Karpas-422 (cell line): ENCODE measurements at regions not wholly inside any gene's neighbourhood (a gene's known extent, or its start where the extent isn't known, plus 50 kb on each side); places are given as distances from the start of the nearest gene placed in this dataset.

Experiments
- DNase-seq: peaks from one replicate; pipeline ENCODE4 v3.0.0-alpha.2; 2015
- H2AFZ ChIP-seq: fragments of 200-600 bp; sonication (generic); 2 replicates; pipeline ENCODE4 v1.6.1; 2014; ENCODE audit warnings: antibody characterized with exemption, low read length, mixed read lengths
- H3K27ac ChIP-seq: fragments of 200-600 bp; sonication (generic); 2 replicates; pipeline ENCODE4 v1.5.1; 2014; ENCODE audit warnings: mild to moderate bottlenecking, low read length, moderate library complexity
- H3K27me3 ChIP-seq: fragments of 200-600 bp; sonication (generic); 2 replicates; pipeline ENCODE4 v1.6.1; 2014; ENCODE audit warnings: low read length, mixed read lengths
- H3K36me3 ChIP-seq: fragments of 200-600 bp; sonication (generic); 2 replicates; pipeline ENCODE4 v1.6.1; 2014; ENCODE audit warnings: low read length, mixed read lengths; ENCODE audit not compliant: insufficient read depth
- H3K4me1 ChIP-seq: fragments of 200-600 bp; sonication (generic); 2 replicates; pipeline ENCODE4 v1.6.1; 2014; ENCODE audit warnings: mild to moderate bottlenecking, low read length, mixed read lengths
- H3K4me2 ChIP-seq: fragments of 200-600 bp; sonication (generic); 2 replicates; pipeline ENCODE4 v1.6.1; 2014; ENCODE audit warnings: low read length, low read depth, mild to moderate bottlenecking; ENCODE audit not compliant: poor library complexity, severe bottlenecking
- H3K4me3 ChIP-seq: fragments of 200-600 bp; sonication (generic); 2 replicates; pipeline ENCODE4 v1.5.1; 2014; ENCODE audit warnings: mild to moderate bottlenecking, antibody characterized with exemption, low read length, mixed read lengths
- H3K79me2 ChIP-seq: fragments of 200-600 bp; sonication (generic); 2 replicates; pipeline ENCODE4 v1.6.1; 2014; ENCODE audit warnings: mild to moderate bottlenecking, low read length, mixed read lengths
- H3K9ac ChIP-seq: fragments of 200-600 bp; sonication (generic); 2 replicates; pipeline ENCODE4 v1.6.0; 2014; ENCODE audit warnings: low read length
- H3K9me2 ChIP-seq: fragments of 200-600 bp; sonication (generic), shearing (Covaris generic); replicated peaks from 2 replicates; pipeline ENCODE4 v1.6.0; 2014; ENCODE audit warnings: mild to moderate bottlenecking, low read length, moderate library complexity; ENCODE audit not compliant: insufficient read depth
- H3K9me3 ChIP-seq: fragments of 300-700, 200-600 bp; sonication (generic); 2 replicates; pipeline ENCODE4 v1.6.1; 2014; ENCODE audit warnings: low read length, mixed read lengths
- H4K20me1 ChIP-seq: fragments of 200-600 bp; sonication (generic); 2 replicates; pipeline ENCODE4 v1.6.1; 2014; ENCODE audit warnings: mild to moderate bottlenecking, antibody characterized with exemption, low read length, low read depth; ENCODE audit not compliant: insufficient read depth

GRCh38 chr18:11517704-11518103 is 91.7 kb upstream of the SLC35G4 start:
- no peak for DNase-seq
- Histone ChIP-seq H3K9me3 (no peaks in the 10 kb centered on the region), H3K9ac (no peak overlapping the region), H2AFZ (no peak overlapping the region), H3K27ac (no peak overlapping the region), H3K9me2 (no peaks in the 10 kb centered on the region), H3K79me2 (no peaks in the 10 kb centered on the region), H3K4me1 (no peaks in the 10 kb centered on the region), H3K27me3 (no peaks in the 10 kb centered on the region), H3K4me3 (no peak overlapping the region), H3K4me2 (no peak overlapping the region), H4K20me1 (no peaks in the 10 kb centered on the region), H3K36me3 (no peaks in the 10 kb centered on the region)

DNA sequence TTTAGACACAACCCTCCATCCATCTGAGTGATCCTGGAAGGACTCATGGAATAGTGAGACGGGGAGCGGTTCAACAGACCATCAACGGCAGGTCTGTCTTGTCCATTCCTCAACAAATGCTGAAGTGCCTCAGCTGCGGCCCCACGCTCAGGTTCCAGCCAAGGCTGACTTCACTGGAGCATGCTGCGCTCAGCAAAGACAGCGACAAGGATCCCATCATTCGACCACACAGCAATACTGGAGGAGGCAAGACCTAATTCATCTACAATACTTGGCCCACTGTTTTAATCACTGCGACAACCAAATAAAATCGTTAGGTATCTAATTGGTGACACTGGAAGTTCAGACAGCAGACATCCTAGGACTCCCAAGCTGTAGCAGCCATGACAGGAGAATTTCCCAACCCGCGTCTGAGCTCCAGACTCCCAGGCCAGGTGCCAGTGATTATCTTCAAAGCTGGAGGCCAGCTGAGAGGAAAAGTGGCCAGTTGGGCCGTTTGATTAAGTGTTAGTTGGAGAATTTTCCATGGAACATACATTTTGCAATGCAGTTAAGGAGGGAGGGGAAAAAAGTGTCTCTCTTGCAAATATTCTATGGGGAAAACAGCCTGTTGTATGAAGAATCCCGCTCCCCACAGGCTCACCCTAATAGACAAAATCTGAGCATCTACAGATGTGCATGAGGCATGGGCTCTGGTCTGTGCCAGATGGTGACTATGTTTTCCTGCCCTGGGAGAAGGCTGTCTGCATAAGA is 92.5 kb upstream of the SLC35G4 start:
- Histone ChIP-seq H3K4me2 (no peak overlapping the region), H3K4me3 (no peak overlapping the region), H3K36me3 (no peaks in the 10 kb centered on the region), H3K9me2 (no peaks in the 10 kb centered on the region), H3K27me3 (no peaks in the 10 kb centered on the region), H3K79me2 (no peaks in the 10 kb centered on the region), H3K9me3 (no peaks in the 10 kb centered on the region), H3K4me1 (no peaks in the 10 kb centered on the region), H3K9ac (no peak overlapping the region), H4K20me1 (no peaks in the 10 kb centered on the region), H2AFZ (no peak overlapping the region), H3K27ac (no peak overlapping the region)
- DNase-seq: no peak

DNA sequence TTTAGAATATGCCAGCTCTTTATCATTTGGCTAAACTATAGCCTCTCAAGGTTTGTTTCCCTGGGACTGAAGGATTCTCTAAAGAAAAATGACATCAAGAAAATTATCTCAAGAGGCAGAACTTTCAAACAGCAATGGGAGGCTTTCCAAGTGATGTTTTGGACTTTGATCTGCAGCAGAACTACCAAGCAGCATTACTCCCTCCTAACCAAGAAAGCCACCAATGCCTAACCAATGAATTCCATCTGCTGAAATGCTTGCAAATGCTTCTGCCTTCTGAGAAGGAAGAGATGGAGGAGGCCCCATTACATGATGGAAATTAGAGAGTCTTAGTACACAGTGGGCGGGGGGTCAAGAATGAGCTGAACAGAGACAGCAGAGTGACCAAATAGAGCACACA is 95.1 kb upstream of the SLC35G4 start:
- no peaks in the 10 kb centered on the region for H3K4me1 ChIP-seq
- H3K9me2 ChIP-seq: no peaks in the 10 kb centered on the region
- H3K27ac ChIP-seq: no peak overlapping the region
- no peak overlapping the region for H2AFZ ChIP-seq
- H3K9ac ChIP-seq: no peak overlapping the region
- no peaks in the 10 kb centered on the region for H4K20me1 ChIP-seq
- H3K4me2 ChIP-seq: no peak overlapping the region
- H3K4me3 ChIP-seq: no peak overlapping the region
- DNase-seq: no peak
- no peaks in the 10 kb centered on the region for H3K9me3 ChIP-seq
- no peaks in the 10 kb centered on the region for H3K79me2 ChIP-seq
- no peaks in the 10 kb centered on the region for H3K36me3 ChIP-seq
- no peaks in the 10 kb centered on the region for H3K27me3 ChIP-seq

GRCh38 chr18:11512096-11513025 is 97.0 kb upstream of the SLC35G4 start:
- DNase-seq: no peak
- Histone ChIP-seq H3K9me2 (no peaks in the 10 kb centered on the region), H2AFZ (no peak overlapping the region), H3K27ac (no peak overlapping the region), H3K4me3 (no peak overlapping the region), H4K20me1 (no peaks in the 10 kb centered on the region), H3K9ac (no peak overlapping the region), H3K4me2 (no peak overlapping the region), H3K79me2 (no peaks in the 10 kb centered on the region), H3K9me3 (no peaks in the 10 kb centered on the region), H3K36me3 (no peaks in the 10 kb centered on the region), H3K4me1 (no peaks in the 10 kb centered on the region), H3K27me3 (no peaks in the 10 kb centered on the region)

DNA sequence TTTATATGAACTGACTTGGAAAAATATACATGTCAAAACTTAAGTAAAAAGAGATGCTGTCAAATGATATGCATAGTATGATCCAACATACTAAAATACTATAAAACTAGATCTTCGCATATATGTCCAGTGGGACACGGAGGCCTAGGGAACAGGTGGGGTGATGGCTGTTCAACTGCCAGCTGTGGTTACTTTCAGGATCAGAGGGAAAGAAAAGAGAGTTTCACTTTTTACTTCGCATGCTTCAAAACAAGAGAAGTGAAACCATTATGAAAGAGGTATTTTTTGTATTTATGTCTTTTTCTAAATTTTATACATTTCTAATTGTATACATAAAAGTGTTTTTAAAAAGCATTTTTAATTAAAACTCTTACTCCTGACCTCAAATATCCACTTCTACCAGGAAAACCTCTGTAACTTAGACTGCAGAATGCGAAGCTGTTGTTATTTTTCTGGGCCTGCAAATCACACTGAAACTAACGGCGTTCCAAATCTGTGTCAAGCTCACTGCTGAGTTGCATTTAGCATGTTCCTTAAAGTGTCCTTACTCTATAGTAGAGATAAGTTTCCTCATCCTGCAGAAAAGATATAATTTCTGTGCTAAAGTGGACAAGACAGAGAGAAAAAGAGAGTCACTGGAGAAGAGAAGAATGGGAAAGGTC is 97.8 kb upstream of the SLC35G4 start:
- Histone ChIP-seq H3K4me2 (no peak overlapping the region), H3K79me2 (no peaks in the 10 kb centered on the region), H3K9me3 (no peaks in the 10 kb centered on the region), H3K27me3 (no peaks in the 10 kb centered on the region), H3K36me3 (no peaks in the 10 kb centered on the region), H3K27ac (no peak overlapping the region), H2AFZ (no peak overlapping the region), H3K9me2 (no peaks in the 10 kb centered on the region), H3K4me1 (no peaks in the 10 kb centered on the region), H3K9ac (no peak overlapping the region), H4K20me1 (no peaks in the 10 kb centered on the region), H3K4me3 (no peak overlapping the region)
- DNase-seq: no peak

DNA sequence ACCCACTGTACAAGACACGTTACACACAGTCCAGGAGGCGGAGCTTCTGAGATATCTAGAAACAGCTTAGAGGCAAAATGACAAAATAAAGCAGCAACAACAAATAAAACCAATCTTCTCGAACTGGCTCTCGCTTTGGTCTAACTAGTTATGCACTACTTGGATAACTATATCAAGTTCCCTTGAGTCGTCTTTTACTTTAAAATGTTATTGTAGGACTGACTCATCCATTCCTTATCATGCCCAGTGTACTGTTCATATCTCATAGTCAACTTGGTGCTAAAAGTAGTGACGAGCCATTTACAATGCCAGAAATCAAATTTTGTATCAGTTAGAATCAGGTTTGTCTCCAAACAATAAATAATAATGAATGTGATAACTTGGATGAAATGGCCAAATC is 102.5 kb upstream of the SLC35G4 start:
- Histone ChIP-seq H3K4me3 (no peak overlapping the region), H3K27me3 (no peaks in the 10 kb centered on the region), H3K27ac (no peak overlapping the region), H3K9me3 (no peaks in the 10 kb centered on the region), H3K9ac (no peak overlapping the region), H3K36me3 (no peaks in the 10 kb centered on the region), H3K4me1 (no peaks in the 10 kb centered on the region), H3K79me2 (no peaks in the 10 kb centered on the region), H4K20me1 (no peaks in the 10 kb centered on the region), H3K9me2 (no peaks in the 10 kb centered on the region), H2AFZ (no peak overlapping the region), H3K4me2 (no peak overlapping the region)
- no peak for DNase-seq

GRCh38 chr18:11505993-11506392 is 103.4 kb upstream of the SLC35G4 start:
- H3K79me2 ChIP-seq: no peaks in the 10 kb centered on the region
- H3K9ac ChIP-seq: no peak overlapping the region
- H2AFZ ChIP-seq: no peak overlapping the region
- no peaks in the 10 kb centered on the region for H3K36me3 ChIP-seq
- no peak for DNase-seq
- no peaks in the 10 kb centered on the region for H3K4me1 ChIP-seq
- H3K9me2 ChIP-seq: no peaks in the 10 kb centered on the region
- H4K20me1 ChIP-seq: no peaks in the 10 kb centered on the region
- H3K27me3 ChIP-seq: no peaks in the 10 kb centered on the region
- H3K9me3 ChIP-seq: no peaks in the 10 kb centered on the region
- no peak overlapping the region for H3K27ac ChIP-seq
- H3K4me3 ChIP-seq: no peak overlapping the region
- no peak overlapping the region for H3K4me2 ChIP-seq

DNA sequence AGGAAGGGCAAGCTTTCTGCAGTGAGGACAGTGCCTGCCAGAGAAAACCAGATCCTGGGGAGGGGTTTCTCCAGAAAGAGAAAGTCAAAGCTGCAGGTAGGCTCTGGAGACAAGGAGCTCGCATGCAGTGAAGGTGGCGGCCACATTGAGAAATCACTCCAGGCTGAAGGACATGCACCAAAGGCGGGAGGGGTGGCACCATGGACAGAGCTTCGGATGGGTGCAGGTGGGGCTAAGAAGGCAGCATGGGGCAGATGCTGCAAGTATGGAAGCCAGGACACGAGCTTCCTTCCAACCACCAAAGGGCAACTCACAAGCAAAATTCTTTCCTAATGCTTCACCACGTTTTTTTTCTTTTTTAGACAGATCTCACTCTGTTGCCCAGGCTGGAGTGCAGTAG is 104.4 kb upstream of the SLC35G4 start:
- no peak overlapping the region for H3K9ac ChIP-seq
- no peak overlapping the region for H3K4me2 ChIP-seq
- H3K9me3 ChIP-seq: no peaks in the 10 kb centered on the region
- H3K4me1 ChIP-seq: no peaks in the 10 kb centered on the region
- H3K27me3 ChIP-seq: no peaks in the 10 kb centered on the region
- no peaks in the 10 kb centered on the region for H3K79me2 ChIP-seq
- no peaks in the 10 kb centered on the region for H3K9me2 ChIP-seq
- no peak overlapping the region for H3K27ac ChIP-seq
- no peak overlapping the region for H2AFZ ChIP-seq
- DNase-seq: no peak
- no peaks in the 10 kb centered on the region for H4K20me1 ChIP-seq
- no peak overlapping the region for H3K4me3 ChIP-seq
- no peaks in the 10 kb centered on the region for H3K36me3 ChIP-seq
